ENCODE measurements at regions not wholly inside any gene's neighbourhood (a gene's known extent, or its start where the extent isn't known, plus 50 kb on each side); places are given as distances from the start of the nearest gene placed in this dataset.

DNA sequence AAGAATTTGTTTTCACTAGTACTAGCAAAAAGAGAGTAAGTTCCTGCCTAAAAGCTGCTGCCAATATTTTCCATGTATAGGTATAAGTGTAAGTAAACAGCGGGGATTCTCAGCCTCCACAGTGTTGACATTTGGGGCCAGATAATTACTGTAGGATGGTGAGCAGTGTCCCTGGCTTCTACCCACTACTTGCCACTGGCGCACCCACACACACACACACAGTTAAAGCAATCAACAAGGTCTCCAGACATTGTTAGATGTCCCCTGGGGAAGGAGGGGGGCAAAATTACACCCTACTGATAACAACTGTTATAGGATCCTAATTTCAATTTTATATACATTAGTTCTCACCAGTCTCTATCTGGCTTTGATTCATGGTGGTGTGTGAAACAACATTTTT, 417.0 kb upstream of the PSMD7 start:
- TF ChIP-seq POLR2A (IDR thresholded peaks at IDR 0.05; ENCODE audit: borderline replicate concordance, extremely low read depth, insufficient read depth, insufficient read length) (no peak), EZH2phosphoT487 (IDR thresholded peaks at IDR 0.05; ENCODE audit: borderline replicate concordance) (no peak), POLR2AphosphoS5 (IDR thresholded peaks at IDR 0.05; ENCODE audit: low read depth, low read length) (no peak)
- TF ChIP-seq, protein P1, sequence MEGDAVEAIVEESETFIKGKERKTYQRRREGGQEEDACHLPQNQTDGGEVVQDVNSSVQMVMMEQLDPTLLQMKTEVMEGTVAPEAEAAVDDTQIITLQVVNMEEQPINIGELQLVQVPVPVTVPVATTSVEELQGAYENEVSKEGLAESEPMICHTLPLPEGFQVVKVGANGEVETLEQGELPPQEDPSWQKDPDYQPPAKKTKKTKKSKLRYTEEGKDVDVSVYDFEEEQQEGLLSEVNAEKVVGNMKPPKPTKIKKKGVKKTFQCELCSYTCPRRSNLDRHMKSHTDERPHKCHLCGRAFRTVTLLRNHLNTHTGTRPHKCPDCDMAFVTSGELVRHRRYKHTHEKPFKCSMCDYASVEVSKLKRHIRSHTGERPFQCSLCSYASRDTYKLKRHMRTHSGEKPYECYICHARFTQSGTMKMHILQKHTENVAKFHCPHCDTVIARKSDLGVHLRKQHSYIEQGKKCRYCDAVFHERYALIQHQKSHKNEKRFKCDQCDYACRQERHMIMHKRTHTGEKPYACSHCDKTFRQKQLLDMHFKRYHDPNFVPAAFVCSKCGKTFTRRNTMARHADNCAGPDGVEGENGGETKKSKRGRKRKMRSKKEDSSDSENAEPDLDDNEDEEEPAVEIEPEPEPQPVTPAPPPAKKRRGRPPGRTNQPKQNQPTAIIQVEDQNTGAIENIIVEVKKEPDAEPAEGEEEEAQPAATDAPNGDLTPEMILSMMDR (IDR thresholded peaks at IDR 0.05 in 2 of 3, conservative IDR thresholded peaks at IDR 0.05 in 1 of 3; ENCODE audit: borderline replicate concordance in 1 of 3, insufficient read depth in 1 of 3, low read depth in 2 of 3, low read length in 2 of 3) = no peak
- TF ChIP-seq, protein P2, sequence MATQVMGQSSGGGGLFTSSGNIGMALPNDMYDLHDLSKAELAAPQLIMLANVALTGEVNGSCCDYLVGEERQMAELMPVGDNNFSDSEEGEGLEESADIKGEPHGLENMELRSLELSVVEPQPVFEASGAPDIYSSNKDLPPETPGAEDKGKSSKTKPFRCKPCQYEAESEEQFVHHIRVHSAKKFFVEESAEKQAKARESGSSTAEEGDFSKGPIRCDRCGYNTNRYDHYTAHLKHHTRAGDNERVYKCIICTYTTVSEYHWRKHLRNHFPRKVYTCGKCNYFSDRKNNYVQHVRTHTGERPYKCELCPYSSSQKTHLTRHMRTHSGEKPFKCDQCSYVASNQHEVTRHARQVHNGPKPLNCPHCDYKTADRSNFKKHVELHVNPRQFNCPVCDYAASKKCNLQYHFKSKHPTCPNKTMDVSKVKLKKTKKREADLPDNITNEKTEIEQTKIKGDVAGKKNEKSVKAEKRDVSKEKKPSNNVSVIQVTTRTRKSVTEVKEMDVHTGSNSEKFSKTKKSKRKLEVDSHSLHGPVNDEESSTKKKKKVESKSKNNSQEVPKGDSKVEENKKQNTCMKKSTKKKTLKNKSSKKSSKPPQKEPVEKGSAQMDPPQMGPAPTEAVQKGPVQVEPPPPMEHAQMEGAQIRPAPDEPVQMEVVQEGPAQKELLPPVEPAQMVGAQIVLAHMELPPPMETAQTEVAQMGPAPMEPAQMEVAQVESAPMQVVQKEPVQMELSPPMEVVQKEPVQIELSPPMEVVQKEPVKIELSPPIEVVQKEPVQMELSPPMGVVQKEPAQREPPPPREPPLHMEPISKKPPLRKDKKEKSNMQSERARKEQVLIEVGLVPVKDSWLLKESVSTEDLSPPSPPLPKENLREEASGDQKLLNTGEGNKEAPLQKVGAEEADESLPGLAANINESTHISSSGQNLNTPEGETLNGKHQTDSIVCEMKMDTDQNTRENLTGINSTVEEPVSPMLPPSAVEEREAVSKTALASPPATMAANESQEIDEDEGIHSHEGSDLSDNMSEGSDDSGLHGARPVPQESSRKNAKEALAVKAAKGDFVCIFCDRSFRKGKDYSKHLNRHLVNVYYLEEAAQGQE (IDR thresholded peaks at IDR 0.05; ENCODE audit: low read depth) = no peak
